Natural killer cell (primary cell): ENCODE measurements at regions not wholly inside any gene's neighbourhood (a gene's known extent, or its start where the extent isn't known, plus 50 kb on each side); places are given as distances from the start of the nearest gene placed in this dataset.

Source experiments
- ATAC-seq, 3 donors: fragments of 150-1000 bp in 2 of 3; fragments of 200-7000 bp in 1 of 3; cut with Tn5 transposase; 1 replicate in 1 of 3; 2 replicates in 2 of 3; pipeline ENCODE4 v1.10.0; 2021; ENCODE audit warnings: mild to moderate bottlenecking in 2 of 3, moderate library complexity in 2 of 3
- DNase-seq, 2 donors: peaks; one replicate each; pipeline versions ENCODE4 v3.0.0 to v3.0.0-alpha.2; 2013 to 2021; ENCODE audit warnings: mixed read lengths in 1 of 2
- H3K27ac ChIP-seq: one replicate; pipeline ENCODE4 v1.5.1; 2013; ENCODE audit warnings: mild to moderate bottlenecking, low read length
- H3K27me3 ChIP-seq: one replicate; pipeline ENCODE4 v1.6.1; 2013; ENCODE audit warnings: low read length; ENCODE audit not compliant: control insufficient read depth, insufficient read depth
- H3K36me3 ChIP-seq: one replicate; pipeline ENCODE4 v1.6.1; 2013; ENCODE audit warnings: low read length; ENCODE audit not compliant: control insufficient read depth, insufficient read depth
- H3K4me1 ChIP-seq: one replicate; pipeline ENCODE4 v1.6.1; 2013; ENCODE audit warnings: low read length; ENCODE audit not compliant: control insufficient read depth, insufficient read depth
- H3K4me3 ChIP-seq: one replicate; pipeline ENCODE4 v1.5.1; 2013; ENCODE audit warnings: low read length
- H3K9me3 ChIP-seq: one replicate; pipeline ENCODE4 v1.6.1; 2013; ENCODE audit warnings: low read length; ENCODE audit not compliant: control insufficient read depth, insufficient read depth
- H3K27ac Mint-ChIP-seq, 2 donors: one replicate each; pipeline ENCODE4 v1.8.0; 2022; ENCODE audit warnings: mild to moderate bottlenecking in 2 of 2, mixed read lengths in 2 of 2, moderate library complexity in 1 of 2
- H3K27me3 Mint-ChIP-seq, 2 donors: one replicate each; pipeline ENCODE4 v1.8.0; 2022; ENCODE audit warnings: low read depth in 2 of 2, mixed read lengths in 2 of 2
- H3K36me3 Mint-ChIP-seq: one replicate; pipeline ENCODE4 v1.8.0; 2022; ENCODE audit warnings: mixed read lengths
- H3K4me1 Mint-ChIP-seq, 2 donors: one replicate each; pipeline ENCODE4 v1.8.0; 2022; ENCODE audit warnings: mixed read lengths in 2 of 2
- H3K4me3 Mint-ChIP-seq: one replicate; pipeline ENCODE4 v1.8.0; 2022; ENCODE audit warnings: mild to moderate bottlenecking, moderate library complexity, mixed read lengths
- H3K9me3 Mint-ChIP-seq, 2 donors: one replicate each; pipeline ENCODE4 v1.8.0; 2022; ENCODE audit warnings: mixed read lengths in 2 of 2
- WGBS: methylation state at CpG from one replicate; pipeline ENCODE4 v1.1.7; 2013; ENCODE audit warnings: missing lambda C conversion rate; ENCODE audit not compliant: insufficient coverage; 5-methylcytosine and 5-hydroxymethylcytosine counted together
- intact Hi-C: fragments of 100-400 bp; cut with micrococcal nuclease; formaldehyde crosslinking; loops from one replicate; pipeline ENCODE4 v1.14.2; 2022
- TF ChIP-seq, protein P1 (sequence below): fragments of 200-600 bp; IDR thresholded peaks from one replicate; pipeline ENCODE4 v1.8.0; 2022; ENCODE audit warnings: antibody characterized with exemption

DNA sequence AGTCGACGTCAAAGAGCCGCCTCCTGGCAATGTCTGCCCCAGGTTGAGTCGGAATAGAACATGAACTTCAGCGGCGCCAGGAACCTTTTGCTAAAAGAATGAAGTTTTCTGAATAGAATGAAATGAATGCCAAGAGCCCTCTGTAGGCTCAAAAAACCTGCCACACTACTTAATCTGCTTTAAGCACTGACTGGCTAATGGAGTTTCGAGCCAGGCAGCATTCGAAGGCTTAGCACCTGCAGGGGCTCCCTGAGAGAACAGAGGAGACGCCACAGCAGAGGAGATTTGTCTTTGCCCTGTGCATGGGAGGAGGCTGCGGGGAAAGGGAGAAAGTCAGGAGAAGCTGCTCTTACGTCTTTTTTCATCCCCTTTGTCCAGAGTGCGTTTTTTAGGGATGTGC, 641.7 kb downstream of the AJAP1 start:
- no peak overlapping the region for H3K27ac ChIP-seq
- DNase-seq (no peak), ATAC-seq (no peak)
- Mint-ChIP-seq H3K27me3 (peaks cover 0 to 7% of the 10 kb centered on the region in 2 donors), H3K9me3 (no peaks in the 10 kb centered on the region), H3K36me3 (no peaks in the 10 kb centered on the region), H3K27ac (no peak overlapping the region), H3K4me3 (no peak overlapping the region), H3K4me1 (no peaks in the 10 kb centered on the region)
- no peaks in the 10 kb centered on the region for H3K4me1 ChIP-seq
- intact Hi-C loops, result no loop called here
- no peaks in the 10 kb centered on the region for H3K27me3 ChIP-seq
- WGBS, result 82% methylated on average over 12 of the region's 12 CpGs
- no peak overlapping the region for H3K4me3 ChIP-seq
- H3K36me3 ChIP-seq, result no peaks in the 10 kb centered on the region
- H3K9me3 ChIP-seq, result no peaks in the 10 kb centered on the region
- TF ChIP-seq, protein P1, sequence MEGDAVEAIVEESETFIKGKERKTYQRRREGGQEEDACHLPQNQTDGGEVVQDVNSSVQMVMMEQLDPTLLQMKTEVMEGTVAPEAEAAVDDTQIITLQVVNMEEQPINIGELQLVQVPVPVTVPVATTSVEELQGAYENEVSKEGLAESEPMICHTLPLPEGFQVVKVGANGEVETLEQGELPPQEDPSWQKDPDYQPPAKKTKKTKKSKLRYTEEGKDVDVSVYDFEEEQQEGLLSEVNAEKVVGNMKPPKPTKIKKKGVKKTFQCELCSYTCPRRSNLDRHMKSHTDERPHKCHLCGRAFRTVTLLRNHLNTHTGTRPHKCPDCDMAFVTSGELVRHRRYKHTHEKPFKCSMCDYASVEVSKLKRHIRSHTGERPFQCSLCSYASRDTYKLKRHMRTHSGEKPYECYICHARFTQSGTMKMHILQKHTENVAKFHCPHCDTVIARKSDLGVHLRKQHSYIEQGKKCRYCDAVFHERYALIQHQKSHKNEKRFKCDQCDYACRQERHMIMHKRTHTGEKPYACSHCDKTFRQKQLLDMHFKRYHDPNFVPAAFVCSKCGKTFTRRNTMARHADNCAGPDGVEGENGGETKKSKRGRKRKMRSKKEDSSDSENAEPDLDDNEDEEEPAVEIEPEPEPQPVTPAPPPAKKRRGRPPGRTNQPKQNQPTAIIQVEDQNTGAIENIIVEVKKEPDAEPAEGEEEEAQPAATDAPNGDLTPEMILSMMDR, result no peak

- Mint-ChIP-seq H3K4me3 (no peak overlapping the region), H3K4me1 (no peaks in the 10 kb centered on the region), H3K9me3 (no peaks in the 10 kb centered on the region), H3K36me3 (no peaks in the 10 kb centered on the region), H3K27ac (no peak overlapping the region), H3K27me3 (peaks cover 0 to 4% of the 10 kb centered on the region in 2 donors)
- H3K4me1 ChIP-seq, result no peaks in the 10 kb centered on the region
- no peak overlapping the region for H3K27ac ChIP-seq
- TF ChIP-seq, protein P1, result no peak
- no peak overlapping the region for H3K4me3 ChIP-seq
- DNase-seq, result no peak
- 80% methylated on average over 6 of the region's 6 CpGs for WGBS
- intact Hi-C loops, result no loop called here
- no peaks in the 10 kb centered on the region for H3K36me3 ChIP-seq
- H3K9me3 ChIP-seq, result no peaks in the 10 kb centered on the region
- ATAC-seq, result no peak
- H3K27me3 ChIP-seq, result no peaks in the 10 kb centered on the region
Observed at GRCh38 chr1:5291889-5292288, 637.5 kb downstream of the AJAP1 start.

- Mint-ChIP-seq H3K27me3 (peaks cover 13 to 14% of the 10 kb centered on the region in 2 donors), H3K4me1 (no peaks in the 10 kb centered on the region), H3K27ac (no peak overlapping the region), H3K36me3 (no peaks in the 10 kb centered on the region), H3K4me3 (no peak overlapping the region), H3K9me3 (no peaks in the 10 kb centered on the region)
- DNase-seq (no peak), ATAC-seq (no peak)
- Histone ChIP-seq H3K4me3 (no peak overlapping the region), H3K27ac (no peak overlapping the region), H3K27me3 (no peaks in the 10 kb centered on the region), H3K4me1 (no peaks in the 10 kb centered on the region), H3K9me3 (no peaks in the 10 kb centered on the region), H3K36me3 (no peaks in the 10 kb centered on the region)
- TF ChIP-seq, protein P1, result no peak
- 67% methylated on average over 17 of the region's 17 CpGs for WGBS
- intact Hi-C loops, result no loop called here
Observed at GRCh38 chr1:5287178-5288150, 633.1 kb downstream of the AJAP1 start.
